Hepatocyte (in vitro differentiated cells): ENCODE measurements at regions not wholly inside any gene's neighbourhood (a gene's known extent, or its start where the extent isn't known, plus 50 kb on each side); places are given as distances from the start of the nearest gene placed in this dataset.

Experiments used
- CTCF ChIP-seq: fragments of 200-600 bp; sonication (generic); IDR thresholded peaks from 2 replicates; pipeline ENCODE4 v1.5.1; 2016; ENCODE audit warnings: antibody characterized with exemption, mild to moderate bottlenecking; ENCODE audit not compliant: poor library complexity
- EZH2 ChIP-seq: fragments of 200-600 bp; sonication (generic); IDR thresholded peaks from 2 replicates; pipeline ENCODE4 v1.6.1; 2016; ENCODE audit warnings: antibody characterized with exemption, mild to moderate bottlenecking, borderline replicate concordance
- EZH2phosphoT487 ChIP-seq: fragments of 200-600 bp; sonication (generic); IDR thresholded peaks from one replicate; pipeline ENCODE4 v1.6.1; 2018; ENCODE audit warnings: antibody characterized with exemption, mild to moderate bottlenecking, low read depth, moderate library complexity; ENCODE audit not compliant: unreplicated experiment, severe bottlenecking

GRCh38 chr7:93025389-93025788 is 92.4 kb downstream of the SAMD9 start:
- TF ChIP-seq CTCF (no peak), EZH2phosphoT487 (no peak), EZH2 (no peak)
